PC-9 (cell line): ENCODE measurements at regions not wholly inside any gene's neighbourhood (a gene's known extent, or its start where the extent isn't known, plus 50 kb on each side); places are given as distances from the start of the nearest gene placed in this dataset.
"Not testable (repeated sequence)": the region's sequence is repeated elsewhere in the genome, so short reads cannot be mapped to it uniquely, and the experiment has no call there.

Experiments used
- CTCF ChIP-seq: fragments of 200-600 bp; sonication (generic); conservative IDR thresholded peaks from 2 replicates; pipeline ENCODE4 v1.6.1; 2017; ENCODE audit warnings: mixed run types, antibody characterized with exemption, mild to moderate bottlenecking, moderate library complexity
- EZH2 ChIP-seq: fragments of 200-600 bp; sonication (generic); IDR thresholded peaks from 2 replicates; pipeline ENCODE4 v1.8.0; 2017; ENCODE audit warnings: antibody characterized with exemption, low read depth

GRCh38 chr7:29647691-29648210, 84.1 kb downstream of the PRR15 start:
- TF ChIP-seq CTCF, EZH2: not testable (repeated sequence)
